Astrocyte of the spinal cord (primary cell): ENCODE measurements at regions not wholly inside any gene's neighbourhood (a gene's known extent, or its start where the extent isn't known, plus 50 kb on each side); places are given as distances from the start of the nearest gene placed in this dataset.

ENCODE experiments used
- DNase-seq: peaks from one replicate; pipeline ENCODE4 v3.0.0; 2011; ENCODE audit warnings: low read depth, low spot score
- H3K4me3 ChIP-seq: 2 replicates; pipeline ENCODE4 v1.5.1; 2011; ENCODE audit warnings: low read depth, mild to moderate bottlenecking, low read length, moderate library complexity
- in situ Hi-C: cut with HindIII; loops from 2 replicates; pipeline ENCODE4 v1.10.0; 2017; ENCODE audit warnings: low sequenced_read_pairs
- TF ChIP-seq, protein P1 (sequence below): IDR thresholded peaks from 2 replicates; pipeline ENCODE4 v1.5.1; 2012; ENCODE audit warnings: low read depth, mild to moderate bottlenecking, low read length, inconsistent platforms

DNA sequence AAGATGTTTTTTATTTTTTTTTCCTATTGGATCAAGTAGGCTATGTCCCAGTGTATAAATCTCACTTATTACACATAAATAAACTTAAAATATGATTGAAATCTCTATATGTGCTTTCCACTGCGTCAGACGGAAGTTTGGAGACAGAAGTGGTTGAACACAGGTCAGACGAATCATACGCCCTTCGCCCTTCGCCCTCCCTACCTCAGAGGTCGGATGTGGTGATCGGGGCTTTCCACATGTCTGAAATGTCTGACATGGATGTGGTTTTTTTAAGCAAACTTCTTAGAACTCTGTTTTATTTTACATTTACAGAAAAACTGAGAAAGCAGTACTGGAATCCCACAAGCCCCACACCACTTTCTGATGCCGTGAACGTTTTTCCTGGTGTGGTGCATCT, 344.4 kb downstream of the THBS2 start:
- DNase-seq = no peak
- TF ChIP-seq, protein P1, sequence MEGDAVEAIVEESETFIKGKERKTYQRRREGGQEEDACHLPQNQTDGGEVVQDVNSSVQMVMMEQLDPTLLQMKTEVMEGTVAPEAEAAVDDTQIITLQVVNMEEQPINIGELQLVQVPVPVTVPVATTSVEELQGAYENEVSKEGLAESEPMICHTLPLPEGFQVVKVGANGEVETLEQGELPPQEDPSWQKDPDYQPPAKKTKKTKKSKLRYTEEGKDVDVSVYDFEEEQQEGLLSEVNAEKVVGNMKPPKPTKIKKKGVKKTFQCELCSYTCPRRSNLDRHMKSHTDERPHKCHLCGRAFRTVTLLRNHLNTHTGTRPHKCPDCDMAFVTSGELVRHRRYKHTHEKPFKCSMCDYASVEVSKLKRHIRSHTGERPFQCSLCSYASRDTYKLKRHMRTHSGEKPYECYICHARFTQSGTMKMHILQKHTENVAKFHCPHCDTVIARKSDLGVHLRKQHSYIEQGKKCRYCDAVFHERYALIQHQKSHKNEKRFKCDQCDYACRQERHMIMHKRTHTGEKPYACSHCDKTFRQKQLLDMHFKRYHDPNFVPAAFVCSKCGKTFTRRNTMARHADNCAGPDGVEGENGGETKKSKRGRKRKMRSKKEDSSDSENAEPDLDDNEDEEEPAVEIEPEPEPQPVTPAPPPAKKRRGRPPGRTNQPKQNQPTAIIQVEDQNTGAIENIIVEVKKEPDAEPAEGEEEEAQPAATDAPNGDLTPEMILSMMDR = no peak
- in situ Hi-C loops = no loop called here
- no peak overlapping the region for H3K4me3 ChIP-seq

DNA sequence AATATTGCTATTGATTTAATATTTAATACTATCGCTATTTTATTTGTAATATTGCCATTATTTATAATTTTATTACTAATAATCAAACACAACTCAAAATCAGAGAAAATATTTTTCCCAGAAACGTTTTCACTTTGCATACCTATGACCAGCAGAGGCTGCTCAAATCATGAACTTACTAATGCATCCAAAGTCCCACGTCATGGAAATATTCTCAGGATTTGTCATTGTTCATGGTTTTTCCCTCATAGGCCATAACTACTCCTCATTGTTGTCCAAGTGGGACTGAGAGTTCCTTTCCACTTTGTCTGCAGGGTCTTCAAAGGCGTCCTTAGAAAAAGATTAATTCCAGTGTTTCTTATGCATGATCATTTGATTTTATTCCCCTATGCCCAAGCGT, 344.8 kb downstream of the THBS2 start:
- DNase-seq = peak; percentile 53
- in situ Hi-C loops = no loop called here
- TF ChIP-seq, protein P1 = peak; percentile 25
- H3K4me3 ChIP-seq = no peak overlapping the region

DNA sequence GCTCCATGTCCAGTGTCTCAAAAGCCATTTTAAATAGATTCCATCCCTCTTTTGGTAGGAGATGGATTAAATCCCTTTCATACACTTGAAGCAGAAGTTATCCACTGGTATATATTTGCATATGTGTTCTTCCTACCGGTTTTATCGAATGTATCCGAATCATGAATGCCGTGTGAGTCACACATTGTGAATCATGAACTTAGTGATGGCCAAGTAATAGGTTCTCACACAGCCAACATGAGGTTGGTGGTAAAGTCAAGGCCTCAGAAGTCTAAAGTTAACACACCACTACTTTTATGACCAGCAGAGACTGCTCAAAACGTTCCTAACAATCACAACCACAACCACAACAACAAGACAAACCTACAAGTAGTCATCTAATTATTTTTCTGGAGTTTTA, 345.5 kb downstream of the THBS2 start:
- TF ChIP-seq, protein P1 = no peak
- in situ Hi-C loops = no loop called here
- H3K4me3 ChIP-seq = no peak overlapping the region
- DNase-seq = peak; percentile 41

DNA sequence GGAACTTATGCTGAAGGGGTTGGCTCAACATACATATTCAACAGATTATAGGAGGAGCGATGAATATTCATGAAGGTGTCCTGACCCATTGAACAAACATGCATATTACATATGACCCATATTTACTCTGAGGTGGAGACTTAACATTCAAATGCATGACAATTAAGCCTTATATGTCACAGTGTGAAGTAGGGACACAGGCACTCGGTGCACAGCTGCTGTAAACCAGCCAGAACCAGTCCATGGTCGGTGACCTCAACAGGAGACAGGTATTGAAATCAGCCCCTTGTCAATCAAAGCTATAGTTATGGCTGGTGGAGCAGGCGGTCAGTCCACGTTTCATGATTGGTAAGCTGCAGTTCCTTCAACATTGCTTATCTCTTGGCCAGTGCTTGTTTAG, 347.3 kb downstream of the THBS2 start:
- TF ChIP-seq, protein P1 = no peak
- no peak for DNase-seq
- H3K4me3 ChIP-seq = no peak overlapping the region
- in situ Hi-C loops = no loop called here

DNA sequence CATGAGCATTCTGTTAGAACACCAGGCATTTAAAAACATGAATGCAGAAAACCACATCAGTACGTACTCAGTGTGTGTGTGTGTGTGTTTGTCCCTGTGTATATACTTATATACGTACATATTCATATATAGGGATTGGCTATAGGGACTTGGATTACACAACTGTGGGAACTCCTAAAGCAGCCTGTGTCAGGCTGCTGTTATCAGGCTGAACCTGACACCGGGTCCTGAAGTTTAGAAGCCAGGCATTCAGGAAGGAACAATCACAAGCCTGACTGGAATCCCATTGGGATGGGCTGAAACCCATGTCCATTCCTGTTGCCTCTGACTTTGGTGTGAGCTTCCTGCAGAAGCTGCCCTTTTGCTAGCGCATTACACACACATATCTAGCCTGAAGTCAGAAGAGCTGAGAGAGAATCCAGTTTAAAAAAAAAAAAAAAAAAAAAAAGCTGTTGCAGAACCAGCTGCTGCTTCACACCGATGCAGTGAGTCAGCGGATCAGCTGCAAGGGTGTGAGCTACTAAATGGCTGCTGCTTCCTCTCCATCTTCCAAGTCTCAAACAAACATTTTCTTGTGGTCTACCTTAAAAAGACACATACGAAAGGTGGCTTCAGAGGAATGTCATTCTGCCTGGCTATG, 348.1 kb downstream of the THBS2 start:
- TF ChIP-seq, protein P1 = no peak
- in situ Hi-C loops = no loop called here
- no peak overlapping the region for H3K4me3 ChIP-seq
- DNase-seq = no peak

DNA sequence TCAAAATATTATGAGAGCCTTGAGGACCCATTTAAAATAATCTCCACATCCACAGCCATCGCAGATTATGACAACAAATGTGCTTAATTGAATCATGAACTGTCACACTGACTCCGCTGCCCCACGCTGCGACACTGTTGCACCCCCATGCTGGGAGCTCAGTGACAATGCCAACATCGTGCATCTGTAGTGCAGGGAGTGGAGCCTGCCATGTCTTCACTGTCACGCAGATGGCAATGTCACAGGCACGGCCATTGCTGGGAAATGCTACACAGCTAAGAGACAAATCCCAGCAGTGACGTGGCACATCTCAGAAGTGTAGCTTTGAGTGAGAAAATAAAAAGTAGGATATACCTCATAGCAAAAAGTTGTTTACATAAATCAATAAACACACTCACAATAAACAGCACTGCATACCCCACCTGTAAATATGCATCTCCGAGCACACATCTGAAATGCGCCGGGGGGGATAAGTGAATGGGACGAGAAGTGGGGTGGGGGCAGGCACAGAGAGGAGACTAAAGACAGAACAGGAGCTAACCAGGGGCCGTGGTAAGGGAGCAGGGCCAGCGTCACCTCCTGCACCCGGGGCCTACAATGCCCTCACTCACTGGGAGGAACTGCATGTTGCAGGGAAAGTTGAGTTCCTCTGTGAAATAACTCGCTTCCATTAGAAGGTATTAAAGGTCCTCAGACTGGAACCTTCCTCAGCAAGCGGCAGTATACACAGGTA, 349.9 kb downstream of the THBS2 start:
- TF ChIP-seq, protein P1 = no peak
- DNase-seq = no peak
- in situ Hi-C loops = no loop called here

More for the DNA sequence above, 349.9 kb downstream of the THBS2 start:
- H3K4me3 ChIP-seq = no peak overlapping the region
